CD4-positive, alpha-beta T cell (primary cell): ENCODE measurements at regions not wholly inside any gene's neighbourhood (a gene's known extent, or its start where the extent isn't known, plus 50 kb on each side); places are given as distances from the start of the nearest gene placed in this dataset.
"Not testable (repeated sequence)": the region's sequence is repeated elsewhere in the genome, so short reads cannot be mapped to it uniquely, and the experiment has no call there.

Experiments
- ATAC-seq: fragments of 200-7000 bp; cut with Tn5 transposase; one replicate; pipeline ENCODE4 v1.10.0; 2022; ENCODE audit warnings: mild to moderate bottlenecking; ENCODE audit not compliant: poor library complexity
- CTCF ChIA-PET: fragments of 350-600 bp; sonication (Branson Sonifier 250); formaldehyde crosslinking; loops from one replicate; lab custom pipeline; 2021; ENCODE audit warnings: antibody characterized with exemption, inconsistent platforms; lab: Charles Lee
- POLR2A ChIA-PET: fragments of 350-600 bp; sonication (Branson Sonifier 250); formaldehyde crosslinking; loops from one replicate; lab custom pipeline; 2021; ENCODE audit warnings: antibody characterized with exemption, inconsistent platforms; lab: Charles Lee
- DNase-seq, 14 experiments: peaks; one replicate each; pipeline ENCODE4 v3.0.0-alpha.2; 2013 to 2020; ENCODE audit warnings: mixed read lengths in 2 of 14
- H3K27ac ChIP-seq, 2 donors: one replicate each; pipeline versions ENCODE4 v1.5.1 to v1.7.0; 2013; ENCODE audit warnings: low read length in 2 of 2, low read depth in 1 of 2, mild to moderate bottlenecking in 1 of 2
- H3K27me3 ChIP-seq, 2 experiments: 1 replicate in 1 of 2; 2 replicates in 1 of 2; pipeline versions ENCODE4 v1.6.1 to v1.7.0; 2013; ENCODE audit warnings: low read length in 2 of 2, control low read depth in 1 of 2, mild to moderate bottlenecking in 1 of 2, moderate library complexity in 1 of 2; ENCODE audit not compliant: insufficient read depth in 2 of 2, control insufficient read depth in 1 of 2
- H3K36me3 ChIP-seq: one replicate; pipeline ENCODE4 v1.6.1; 2013; ENCODE audit warnings: low read length, control low read depth; ENCODE audit not compliant: insufficient read depth
- H3K4me1 ChIP-seq: one replicate; pipeline ENCODE4 v1.6.1; 2013; ENCODE audit warnings: low read length, control low read depth; ENCODE audit not compliant: insufficient read depth
- H3K4me3 ChIP-seq: one replicate; pipeline ENCODE4 v1.5.1; 2013; ENCODE audit warnings: mild to moderate bottlenecking, low read length, moderate library complexity
- H3K9me3 ChIP-seq, 2 experiments: 1 replicate in 1 of 2; 2 replicates in 1 of 2; pipeline versions ENCODE4 v1.6.1 to v1.7.0; 2013; ENCODE audit warnings: low read length in 2 of 2, mild to moderate bottlenecking in 2 of 2, control low read depth in 1 of 2, moderate library complexity in 1 of 2; ENCODE audit not compliant: control insufficient read depth in 1 of 2, insufficient read depth in 1 of 2
- H3K27ac Mint-ChIP-seq: one replicate; pipeline ENCODE4 v1.8.0; 2020; ENCODE audit warnings: mixed read lengths
- H3K27me3 Mint-ChIP-seq: one replicate; pipeline ENCODE4 v1.8.0; 2021; ENCODE audit warnings: mixed read lengths
- H3K36me3 Mint-ChIP-seq: one replicate; pipeline ENCODE4 v1.8.0; 2021; ENCODE audit warnings: low read depth, mixed read lengths
- H3K4me1 Mint-ChIP-seq: one replicate; pipeline ENCODE4 v1.8.0; 2021; ENCODE audit warnings: low read depth, mixed read lengths
- H3K4me3 Mint-ChIP-seq: one replicate; pipeline ENCODE4 v1.8.0; 2020; ENCODE audit warnings: mild to moderate bottlenecking, mixed read lengths
- H3K9me3 Mint-ChIP-seq: one replicate; pipeline ENCODE4 v1.8.0; 2020; ENCODE audit warnings: mixed read lengths
- CTCF ChIP-seq: fragments of 200-600 bp; IDR thresholded peaks from one replicate; pipeline ENCODE4 v1.8.0; 2022; ENCODE audit warnings: antibody characterized with exemption, mild to moderate bottlenecking
- intact Hi-C, 2 experiments: fragments of 100-400 bp; cut with DNase I in 1 of 2; cut with micrococcal nuclease in 1 of 2; formaldehyde crosslinking; loops; one replicate each; pipeline versions ENCODE4 v1.15.1 to v1.9.0; 2023 to 2025; cut with DNase I, micrococcal nuclease

GRCh38 chr17:64790193-64790592, 128.1 kb upstream of the SMURF2 start:
- H3K4me1 Mint-ChIP-seq, H3K4me3 ChIP-seq, POLR2A ChIA-PET, CTCF ChIA-PET, H3K27me3 Mint-ChIP-seq, H3K27ac ChIP-seq, H3K27me3 ChIP-seq, DNase-seq, H3K4me3 Mint-ChIP-seq, H3K9me3 ChIP-seq, intact Hi-C loops, H3K9me3 Mint-ChIP-seq, H3K27ac Mint-ChIP-seq, ATAC-seq: not testable (repeated sequence)
- Histone ChIP-seq H3K4me1 (peaks cover 24% of the 10 kb centered on the region), H3K36me3 (peaks cover 28% of the 10 kb centered on the region)
- peaks cover 42% of the 10 kb centered on the region for H3K36me3 Mint-ChIP-seq

- POLR2A ChIA-PET, result not testable (repeated sequence)
Observed at GRCh38 chr17:64789061-64789445, 126.9 kb upstream of the SMURF2 start.

GRCh38 chr17:64788286-64789060, 126.4 kb upstream of the SMURF2 start:
- intact Hi-C loops, result no loop called here
- Mint-ChIP-seq H3K9me3 (no peaks in the 10 kb centered on the region), H3K4me3 (no peak overlapping the region), H3K36me3 (peaks cover 43% of the 10 kb centered on the region), H3K27me3 (no peaks in the 10 kb centered on the region), H3K4me1 (peaks cover 7% of the 10 kb centered on the region), H3K27ac (no peak overlapping the region)
- Histone ChIP-seq H3K4me1 (peaks cover 18% of the 10 kb centered on the region), H3K9me3 (no peaks in the 10 kb centered on the region), H3K36me3 (peaks cover 36% of the 10 kb centered on the region), H3K27me3 (no peaks in the 10 kb centered on the region), H3K27ac (no peak overlapping the region), H3K4me3 (no peak overlapping the region)
- DNase-seq (no peak), ATAC-seq (no peak)
- no peak for TF ChIP-seq CTCF
- ChIA-PET POLR2A (no interaction called here), CTCF (no interaction called here)

More at GRCh38 chr17:64789061-64789445, 126.9 kb upstream of the SMURF2 start:
- H3K4me3 Mint-ChIP-seq, CTCF ChIA-PET, H3K27me3 Mint-ChIP-seq, H3K4me1 Mint-ChIP-seq, H3K27ac Mint-ChIP-seq, ATAC-seq, H3K9me3 Mint-ChIP-seq, H3K27ac ChIP-seq, intact Hi-C loops, H3K27me3 ChIP-seq, H3K9me3 ChIP-seq, DNase-seq, H3K4me3 ChIP-seq: not testable (repeated sequence)
- peaks cover 22% of the 10 kb centered on the region for H3K4me1 ChIP-seq
- peaks cover 41% of the 10 kb centered on the region for H3K36me3 Mint-ChIP-seq
- H3K36me3 ChIP-seq, result peaks cover 31% of the 10 kb centered on the region

GRCh38 chr17:64787921-64788271, 125.8 kb upstream of the SMURF2 start:
- H3K27me3 Mint-ChIP-seq, result no peaks in the 10 kb centered on the region
- ChIA-PET CTCF (no interaction called here), POLR2A (no interaction called here)
- ATAC-seq (no peak), DNase-seq (no peak)
- no peak overlapping the region for H3K27ac Mint-ChIP-seq
- H3K36me3 ChIP-seq, result peaks cover 36% of the 10 kb centered on the region
- H3K27ac ChIP-seq, result no peak overlapping the region
- H3K4me1 Mint-ChIP-seq, result peaks cover 3% of the 10 kb centered on the region
- peaks cover 13% of the 10 kb centered on the region for H3K4me1 ChIP-seq
- no peaks in the 10 kb centered on the region for H3K9me3 Mint-ChIP-seq
- peaks cover 39% of the 10 kb centered on the region for H3K36me3 Mint-ChIP-seq
- H3K27me3 ChIP-seq, result no peaks in the 10 kb centered on the region
- H3K4me3 Mint-ChIP-seq, result no peak overlapping the region
- intact Hi-C loops, result no loop called here
- no peak for TF ChIP-seq CTCF
- no peaks in the 10 kb centered on the region for H3K9me3 ChIP-seq
- H3K4me3 ChIP-seq, result no peak overlapping the region
